CD4-positive, CD25-positive, alpha-beta regulatory T cell (primary cell): ENCODE measurements at regions not wholly inside any gene's neighbourhood (a gene's known extent, or its start where the extent isn't known, plus 50 kb on each side); places are given as distances from the start of the nearest gene placed in this dataset.
A peak's percentile ranks its signal among the peaks of the same experiment; 100 is the strongest.

Experiments used
- ATAC-seq, 2 donors: fragments of 150-1000 bp; cut with Tn5 transposase; one replicate each; pipeline ENCODE4 v1.10.0; 2021; ENCODE audit warnings: low read depth in 2 of 2, moderate number of reproducible peaks in 2 of 2, moderate library complexity in 1 of 2
- DNase-seq, 3 donors: peaks; one replicate each; pipeline versions ENCODE4 v3.0.0 to v3.0.0-alpha.2; 2012 to 2022; ENCODE audit warnings: mixed read lengths in 1 of 3
- H3K27ac ChIP-seq: one replicate; pipeline ENCODE4 v1.7.0; 2013; ENCODE audit warnings: mild to moderate bottlenecking, low read length; ENCODE audit not compliant: insufficient read depth, poor library complexity, severe bottlenecking
- H3K27me3 ChIP-seq: one replicate; pipeline ENCODE4 v1.7.0; 2013; ENCODE audit warnings: low read length; ENCODE audit not compliant: control insufficient read depth, insufficient read depth
- H3K36me3 ChIP-seq: one replicate; pipeline ENCODE4 v1.7.0; 2013; ENCODE audit warnings: mild to moderate bottlenecking, low read length, moderate library complexity; ENCODE audit not compliant: control insufficient read depth, insufficient read depth
- H3K4me1 ChIP-seq: 2 replicates; pipeline ENCODE4 v1.7.0; 2013; ENCODE audit warnings: mild to moderate bottlenecking, low read length; ENCODE audit not compliant: insufficient read depth, control insufficient read depth, poor library complexity, severe bottlenecking
- H3K4me3 ChIP-seq: one replicate; pipeline ENCODE4 v1.7.0; 2013; ENCODE audit warnings: low read depth, mild to moderate bottlenecking, low read length, moderate library complexity
- H3K9me3 ChIP-seq, 2 experiments: 1 replicate in 1 of 2; 2 replicates in 1 of 2; pipeline ENCODE4 v1.7.0; 2013; ENCODE audit warnings: low read length in 2 of 2, mild to moderate bottlenecking in 1 of 2, moderate library complexity in 1 of 2; ENCODE audit not compliant: control insufficient read depth in 2 of 2
- H3K27ac Mint-ChIP-seq, 3 donors: one replicate each; pipeline ENCODE4 v1.8.0; 2020 to 2022; ENCODE audit warnings: mild to moderate bottlenecking in 3 of 3, mixed read lengths in 3 of 3, moderate library complexity in 2 of 3
- H3K27me3 Mint-ChIP-seq: one replicate; pipeline ENCODE4 v1.8.0; 2022; ENCODE audit warnings: mild to moderate bottlenecking, mixed read lengths
- H3K36me3 Mint-ChIP-seq: one replicate; pipeline ENCODE4 v1.8.0; 2020; ENCODE audit warnings: mixed read lengths
- H3K4me1 Mint-ChIP-seq, 4 donors: one replicate each; pipeline ENCODE4 v1.8.0; 2020 to 2022; ENCODE audit warnings: mixed read lengths in 4 of 4, mild to moderate bottlenecking in 1 of 4
- H3K4me3 Mint-ChIP-seq, 4 donors: one replicate each; pipeline ENCODE4 v1.8.0; 2020 to 2022; ENCODE audit warnings: mild to moderate bottlenecking in 4 of 4, mixed read lengths in 4 of 4, moderate library complexity in 3 of 4
- H3K9me3 Mint-ChIP-seq, 7 donors: one replicate each; pipeline ENCODE4 v1.8.0; 2020 to 2022; ENCODE audit warnings: mixed read lengths in 7 of 7, mild to moderate bottlenecking in 3 of 7, moderate library complexity in 2 of 7

DNA sequence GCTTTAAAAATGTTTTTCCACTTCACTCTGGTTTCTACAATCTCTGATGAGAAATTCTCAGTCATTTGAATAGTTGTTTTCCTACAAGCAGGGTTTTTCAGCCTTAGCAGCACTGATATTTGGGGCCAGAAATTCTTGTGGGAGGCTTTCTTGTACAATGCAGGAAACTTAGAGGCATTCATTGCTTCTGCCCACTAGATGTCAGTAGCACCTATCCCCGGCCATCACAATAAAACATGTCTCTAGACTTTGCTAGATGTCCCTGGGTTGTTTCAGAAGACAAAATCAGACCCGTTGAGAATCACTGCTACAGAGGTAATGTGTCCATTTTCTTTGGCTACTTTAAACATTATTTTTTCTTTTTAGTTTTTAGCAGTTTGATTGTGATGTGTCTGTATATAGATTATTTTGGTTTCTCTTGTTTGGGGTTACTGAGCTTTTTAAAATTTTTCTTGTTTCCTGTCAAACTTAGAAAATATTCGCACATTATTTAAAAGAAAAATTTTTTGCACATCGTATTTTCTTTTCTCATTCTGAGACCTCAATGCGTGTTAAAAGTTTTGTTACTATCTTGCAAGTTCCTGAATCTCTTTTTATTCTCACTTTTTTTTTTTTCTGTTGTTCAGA lies 60.8 kb upstream of the CCDC179 start:
- H3K27me3 Mint-ChIP-seq: peaks cover 4% of the 10 kb centered on the region

GRCh38 chr11:22922672-22923071 lies 62.4 kb upstream of the CCDC179 start:
- Histone ChIP-seq H3K36me3 (no peaks in the 10 kb centered on the region), H3K9me3 (no peaks in the 10 kb centered on the region), H3K27me3 (no peaks in the 10 kb centered on the region), H3K27ac (no peak overlapping the region), H3K4me3 (no peak overlapping the region), H3K4me1 (no peaks in the 10 kb centered on the region)
- Mint-ChIP-seq H3K4me1 (peaks cover 0 to 5% (median 1%) of the 10 kb centered on the region in 4 donors), H3K9me3 (peaks cover 0 to 4% (median 0%) of the 10 kb centered on the region in 7 donors), H3K27ac (peak overlapping the region in 1 of 3 donors; percentile 12), H3K27me3 (peaks cover 4% of the 10 kb centered on the region), H3K4me3 (no peak overlapping the region), H3K36me3 (no peaks in the 10 kb centered on the region)
- ATAC-seq (no peak), DNase-seq (no peak)

More for the DNA sequence above, 60.8 kb upstream of the CCDC179 start:
- H3K36me3 Mint-ChIP-seq: no peaks in the 10 kb centered on the region
- Histone ChIP-seq H3K9me3 (no peaks in the 10 kb centered on the region), H3K36me3 (no peaks in the 10 kb centered on the region), H3K27ac (no peak overlapping the region), H3K4me1 (no peaks in the 10 kb centered on the region), H3K4me3 (no peak overlapping the region), H3K27me3 (no peaks in the 10 kb centered on the region)
- H3K4me3 Mint-ChIP-seq: no peak overlapping the region
- DNase-seq (peak in 1 of 3 donors; percentile 30), ATAC-seq (no peak)
- peaks cover 0 to 4% (median 0%) of the 10 kb centered on the region in 7 donors for H3K9me3 Mint-ChIP-seq
- H3K27ac Mint-ChIP-seq: no peak overlapping the region
- peaks cover 0 to 5% (median 1%) of the 10 kb centered on the region in 4 donors for H3K4me1 Mint-ChIP-seq

DNA sequence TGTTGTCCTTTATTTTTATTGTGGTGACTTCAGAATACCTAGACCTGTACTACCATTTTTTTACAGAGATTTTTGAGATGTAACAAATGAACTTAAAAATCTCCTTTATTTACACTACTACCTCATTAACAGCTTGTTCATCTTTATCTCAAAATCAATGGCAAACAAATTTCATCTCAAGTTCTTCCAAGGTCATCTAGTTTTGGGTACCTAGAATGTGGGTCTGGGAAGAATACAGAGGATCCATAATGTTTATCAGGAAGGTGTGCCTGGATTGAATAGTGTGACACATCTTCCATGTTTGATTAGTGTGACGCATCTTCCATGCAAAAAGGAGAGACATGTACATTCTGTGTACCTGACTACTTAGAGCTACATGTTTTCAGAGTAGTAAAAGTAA lies 63.3 kb upstream of the CCDC179 start:
- no peaks in the 10 kb centered on the region for H3K9me3 ChIP-seq
- Mint-ChIP-seq H3K4me1 (peaks cover 0 to 5% (median 1%) of the 10 kb centered on the region in 4 donors), H3K27me3 (peaks cover 4% of the 10 kb centered on the region), H3K4me3 (no peak overlapping the region), H3K36me3 (no peaks in the 10 kb centered on the region), H3K27ac (no peak overlapping the region), H3K9me3 (peaks cover 0 to 4% (median 0%) of the 10 kb centered on the region in 7 donors)
- no peak overlapping the region for H3K4me3 ChIP-seq
- no peaks in the 10 kb centered on the region for H3K4me1 ChIP-seq
- no peaks in the 10 kb centered on the region for H3K36me3 ChIP-seq
- no peak for DNase-seq
- no peaks in the 10 kb centered on the region for H3K27me3 ChIP-seq
- ATAC-seq: no peak
- no peak overlapping the region for H3K27ac ChIP-seq

DNA sequence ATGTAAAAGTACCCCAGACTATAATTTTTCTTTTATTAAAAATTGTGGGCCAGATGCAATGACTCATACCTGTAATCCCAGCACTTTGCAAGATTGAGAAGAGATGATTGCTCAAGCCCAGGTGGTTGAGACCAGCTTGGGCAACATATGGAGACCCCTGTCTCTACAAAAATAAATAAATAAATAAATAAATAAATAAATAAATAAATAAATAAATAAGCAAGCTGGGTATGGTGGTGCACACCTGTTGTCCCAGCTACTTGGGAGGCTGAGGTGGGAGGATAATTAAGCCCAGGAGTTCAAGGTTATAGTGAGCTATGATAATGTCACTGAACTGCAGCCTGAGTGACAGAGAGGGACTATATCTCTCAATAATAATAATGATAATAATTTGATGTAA lies 66.1 kb upstream of the CCDC179 start:
- H3K27ac Mint-ChIP-seq: no peak overlapping the region
- no peaks in the 10 kb centered on the region for H3K4me1 Mint-ChIP-seq
- Histone ChIP-seq H3K4me3 (no peak overlapping the region), H3K4me1 (no peaks in the 10 kb centered on the region), H3K9me3 (no peaks in the 10 kb centered on the region), H3K27ac (no peak overlapping the region), H3K27me3 (no peaks in the 10 kb centered on the region), H3K36me3 (no peaks in the 10 kb centered on the region)
- no peak for DNase-seq
- H3K36me3 Mint-ChIP-seq: no peaks in the 10 kb centered on the region
- peaks cover 0 to 3% (median 0%) of the 10 kb centered on the region in 7 donors for H3K9me3 Mint-ChIP-seq
- H3K4me3 Mint-ChIP-seq: no peak overlapping the region
- peaks cover 4% of the 10 kb centered on the region for H3K27me3 Mint-ChIP-seq
- ATAC-seq: no peak

- no peak overlapping the region for H3K4me3 Mint-ChIP-seq
- DNase-seq: no peak
- Histone ChIP-seq H3K4me3 (no peak overlapping the region), H3K27ac (no peak overlapping the region), H3K36me3 (no peaks in the 10 kb centered on the region), H3K27me3 (no peaks in the 10 kb centered on the region), H3K4me1 (no peaks in the 10 kb centered on the region), H3K9me3 (no peaks in the 10 kb centered on the region)
- ATAC-seq: no peak
- peaks cover 0 to 2% (median 0%) of the 10 kb centered on the region in 7 donors for H3K9me3 Mint-ChIP-seq
- no peak overlapping the region for H3K27ac Mint-ChIP-seq
- no peaks in the 10 kb centered on the region for H3K4me1 Mint-ChIP-seq
- peaks cover 4% of the 10 kb centered on the region for H3K27me3 Mint-ChIP-seq
- H3K36me3 Mint-ChIP-seq: no peaks in the 10 kb centered on the region
Observed at GRCh38 chr11:22927793-22928192, 67.5 kb upstream of the CCDC179 start.

DNA sequence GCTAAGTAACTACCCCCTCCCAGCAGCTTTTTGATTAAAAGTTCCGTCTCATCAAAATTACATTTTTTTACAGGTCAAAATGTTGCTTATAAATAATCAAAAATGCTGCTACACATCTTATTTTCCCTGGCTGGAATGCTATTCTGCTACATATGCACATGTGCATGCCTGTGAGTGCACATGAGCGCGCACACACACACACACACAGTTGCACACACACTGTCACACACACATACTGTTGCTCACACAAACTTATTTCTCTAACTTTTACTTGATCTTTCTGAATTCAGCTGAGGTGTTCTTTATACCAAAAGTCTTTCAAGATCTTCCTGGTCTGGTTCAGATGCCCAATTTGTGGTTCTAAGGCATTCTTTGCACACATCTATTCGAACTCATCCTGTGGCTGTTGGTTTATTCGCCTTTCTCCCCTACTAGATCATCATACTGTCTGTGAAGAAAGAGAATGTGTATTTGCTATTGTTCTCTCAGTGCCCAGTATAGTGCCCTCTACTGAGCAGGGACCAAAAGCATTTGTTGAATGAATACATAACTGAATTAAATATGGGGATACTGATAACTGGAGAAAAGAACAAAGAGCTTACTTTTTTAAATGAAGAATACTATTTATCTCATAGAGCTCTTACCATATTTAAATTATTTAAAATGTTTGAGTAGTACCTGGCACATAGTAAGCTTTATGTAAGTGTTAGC lies 68.1 kb upstream of the CCDC179 start:
- Mint-ChIP-seq H3K4me3 (no peak overlapping the region), H3K27ac (no peak overlapping the region), H3K4me1 (no peaks in the 10 kb centered on the region), H3K27me3 (peaks cover 4% of the 10 kb centered on the region), H3K9me3 (peaks cover 0 to 2% (median 0%) of the 10 kb centered on the region in 7 donors), H3K36me3 (no peaks in the 10 kb centered on the region)
- ATAC-seq (no peak), DNase-seq (no peak)
- Histone ChIP-seq H3K4me3 (no peak overlapping the region), H3K27me3 (no peaks in the 10 kb centered on the region), H3K36me3 (no peaks in the 10 kb centered on the region), H3K4me1 (no peaks in the 10 kb centered on the region), H3K27ac (no peak overlapping the region), H3K9me3 (no peaks in the 10 kb centered on the region)

DNA sequence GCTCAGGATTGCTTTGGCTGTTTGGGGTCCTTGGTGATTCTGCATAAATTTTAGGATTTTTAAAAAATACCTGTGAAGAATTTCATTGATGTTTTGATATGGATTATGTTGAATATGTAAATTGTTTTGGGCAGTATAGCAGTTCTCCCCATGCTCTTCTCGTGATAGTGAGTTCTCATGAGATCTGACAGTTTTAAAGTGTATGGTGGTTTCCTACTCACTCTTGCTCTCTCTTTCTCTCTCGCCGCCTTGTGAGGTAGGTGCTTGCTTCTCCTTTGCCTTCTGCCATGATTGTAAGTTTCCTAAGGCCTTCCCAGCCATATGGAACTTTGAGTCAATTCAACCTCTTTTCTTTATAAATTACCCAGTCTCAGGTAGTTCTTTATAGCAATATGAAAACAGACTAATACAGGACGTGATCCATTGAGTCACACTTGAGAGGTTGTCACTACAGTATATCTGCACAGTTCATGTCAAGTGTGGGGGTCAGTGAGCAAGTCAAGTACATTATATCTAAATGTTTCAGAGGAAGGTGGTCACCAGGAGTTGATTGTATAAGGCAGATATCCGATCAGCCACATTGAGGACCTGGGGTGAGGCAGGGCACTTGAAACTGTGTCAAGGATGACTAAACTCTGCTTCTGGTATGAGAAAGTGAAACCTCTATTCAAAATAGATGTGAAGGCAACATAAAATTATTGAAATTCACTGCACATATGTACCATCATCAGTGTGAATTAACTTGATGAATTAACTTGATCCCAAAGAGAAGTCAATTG lies 70.7 kb upstream of the CCDC179 start:
- H3K4me3 Mint-ChIP-seq: no peak overlapping the region
- ATAC-seq: no peak
- Histone ChIP-seq H3K9me3 (no peaks in the 10 kb centered on the region), H3K4me1 (no peaks in the 10 kb centered on the region), H3K27me3 (no peaks in the 10 kb centered on the region), H3K36me3 (no peaks in the 10 kb centered on the region), H3K4me3 (no peak overlapping the region), H3K27ac (no peak overlapping the region)
- no peaks in the 10 kb centered on the region for H3K4me1 Mint-ChIP-seq
- no peak overlapping the region for H3K27ac Mint-ChIP-seq
- DNase-seq: no peak
- no peaks in the 10 kb centered on the region for H3K9me3 Mint-ChIP-seq
- H3K36me3 Mint-ChIP-seq: no peaks in the 10 kb centered on the region
- no peaks in the 10 kb centered on the region for H3K27me3 Mint-ChIP-seq
